K562 (cell line): ENCODE measurements at regions not wholly inside any gene's neighbourhood (a gene's known extent, or its start where the extent isn't known, plus 50 kb on each side); places are given as distances from the start of the nearest gene placed in this dataset.

Experiments
- BMI1 ChIP-seq: fragments of 150-350 bp; IDR thresholded peaks from 2 replicates; pipeline ENCODE4 v1.6.1; 2014; ENCODE audit warnings: low read length
- BRCA1 ChIP-seq, 2 experiments: fragments of 450-650 bp in 1 of 2; sonication (generic) in 1 of 2; formaldehyde crosslinking in 1 of 2; IDR thresholded peaks; 2 replicates each; pipeline versions ENCODE4 v1.5.0 to v1.6.1; 2017 to 2020; ENCODE audit warnings: mild to moderate bottlenecking in 1 of 2, missing genetic modification reagents in 1 of 2
- BRD9 ChIP-seq: fragments of 450-650 bp; IDR thresholded peaks from 2 replicates; pipeline ENCODE4 v1.6.1; 2018; ENCODE audit warnings: low read depth; ENCODE audit not compliant: partially characterized antibody
- EZH2 ChIP-seq: IDR thresholded peaks from 2 replicates; pipeline ENCODE4 v1.6.1; 2012; ENCODE audit warnings: low read depth, mild to moderate bottlenecking, inconsistent platforms, low read length, borderline replicate concordance
- FOS ChIP-seq: IDR thresholded peaks from 3 replicates; pipeline ENCODE4 v1.6.1; 2011; ENCODE audit not compliant: insufficient read length; ENCODE audit errors: extremely low read depth
- PHB2 ChIP-seq: fragments of 450-650 bp; IDR thresholded peaks from 2 replicates; pipeline ENCODE4 v1.6.1; 2017; ENCODE audit warnings: low read depth
- POLR2A ChIP-seq: fragments of 450-650 bp; conservative IDR thresholded peaks from 2 replicates; pipeline ENCODE4 v1.6.1; 2016
- PRDM10 ChIP-seq: fragments of 450-650 bp; IDR thresholded peaks from 2 replicates; pipeline ENCODE4 v1.6.1; 2018; ENCODE audit not compliant: partially characterized antibody
- SIN3B ChIP-seq: fragments of 450-650 bp; IDR thresholded peaks from 2 replicates; pipeline ENCODE4 v1.6.1; 2017; ENCODE audit warnings: low read depth, mild to moderate bottlenecking, moderate library complexity
- SMAD1 ChIP-seq: fragments of 150-350 bp; IDR thresholded peaks from 2 replicates; pipeline ENCODE4 v1.6.1; 2014; ENCODE audit warnings: low read length, low read depth; ENCODE audit not compliant: partially characterized antibody
- USF2 ChIP-seq: sonication (generic); formaldehyde crosslinking; IDR thresholded peaks from 2 replicates; pipeline ENCODE4 v1.5.0; 2020; ENCODE audit warnings: missing genetic modification reagents
- ZNF830 ChIP-seq: fragments of 250-450 bp; sonication (Bioruptor Pico); IDR thresholded peaks from 2 replicates; pipeline ENCODE4 v1.5.0; 2021; ENCODE audit warnings: mild to moderate bottlenecking
- TF ChIP-seq, protein P1 (sequence below): sonication (generic); formaldehyde crosslinking; IDR thresholded peaks from 2 replicates; pipeline ENCODE4 v1.8.0; 2023; ENCODE audit warnings: mild to moderate bottlenecking, missing genetic modification reagents
- TF ChIP-seq, protein P2 (sequence below), 3 experiments: IDR thresholded peaks in 2 of 3; conservative IDR thresholded peaks in 1 of 3; 2 replicates each; pipeline ENCODE4 v1.5.1; 2011 to 2012; ENCODE audit warnings: low read length in 3 of 3, mild to moderate bottlenecking in 3 of 3, control low read depth in 2 of 3, improper control_type of control experiment in 1 of 3, inconsistent platforms in 1 of 3, low read depth in 1 of 3, mixed read lengths in 1 of 3, moderate library complexity in 1 of 3; ENCODE audit not compliant: insufficient read depth in 2 of 3

- TF ChIP-seq SIN3B (no peak), PHB2 (no peak), EZH2 (no peak), ZNF830 (CRISPR knock-in tag) (no peak), SMAD1 (no peak), BMI1 (no peak), BRD9 (no peak), USF2 (CRISPR knock-in tag) (no peak), PRDM10 (no peak), BRCA1 (IDR thresholded peaks at IDR 0.05) (no peak), BRCA1 (CRISPR knock-in tag; IDR thresholded peaks at IDR 0.05) (no peak), FOS (no peak), POLR2A (no peak)
- TF ChIP-seq, protein P1, sequence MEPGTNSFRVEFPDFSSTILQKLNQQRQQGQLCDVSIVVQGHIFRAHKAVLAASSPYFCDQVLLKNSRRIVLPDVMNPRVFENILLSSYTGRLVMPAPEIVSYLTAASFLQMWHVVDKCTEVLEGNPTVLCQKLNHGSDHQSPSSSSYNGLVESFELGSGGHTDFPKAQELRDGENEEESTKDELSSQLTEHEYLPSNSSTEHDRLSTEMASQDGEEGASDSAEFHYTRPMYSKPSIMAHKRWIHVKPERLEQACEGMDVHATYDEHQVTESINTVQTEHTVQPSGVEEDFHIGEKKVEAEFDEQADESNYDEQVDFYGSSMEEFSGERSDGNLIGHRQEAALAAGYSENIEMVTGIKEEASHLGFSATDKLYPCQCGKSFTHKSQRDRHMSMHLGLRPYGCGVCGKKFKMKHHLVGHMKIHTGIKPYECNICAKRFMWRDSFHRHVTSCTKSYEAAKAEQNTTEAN (CRISPR knock-in tag), result no peak
- TF ChIP-seq, protein P2, sequence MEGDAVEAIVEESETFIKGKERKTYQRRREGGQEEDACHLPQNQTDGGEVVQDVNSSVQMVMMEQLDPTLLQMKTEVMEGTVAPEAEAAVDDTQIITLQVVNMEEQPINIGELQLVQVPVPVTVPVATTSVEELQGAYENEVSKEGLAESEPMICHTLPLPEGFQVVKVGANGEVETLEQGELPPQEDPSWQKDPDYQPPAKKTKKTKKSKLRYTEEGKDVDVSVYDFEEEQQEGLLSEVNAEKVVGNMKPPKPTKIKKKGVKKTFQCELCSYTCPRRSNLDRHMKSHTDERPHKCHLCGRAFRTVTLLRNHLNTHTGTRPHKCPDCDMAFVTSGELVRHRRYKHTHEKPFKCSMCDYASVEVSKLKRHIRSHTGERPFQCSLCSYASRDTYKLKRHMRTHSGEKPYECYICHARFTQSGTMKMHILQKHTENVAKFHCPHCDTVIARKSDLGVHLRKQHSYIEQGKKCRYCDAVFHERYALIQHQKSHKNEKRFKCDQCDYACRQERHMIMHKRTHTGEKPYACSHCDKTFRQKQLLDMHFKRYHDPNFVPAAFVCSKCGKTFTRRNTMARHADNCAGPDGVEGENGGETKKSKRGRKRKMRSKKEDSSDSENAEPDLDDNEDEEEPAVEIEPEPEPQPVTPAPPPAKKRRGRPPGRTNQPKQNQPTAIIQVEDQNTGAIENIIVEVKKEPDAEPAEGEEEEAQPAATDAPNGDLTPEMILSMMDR (IDR thresholded peaks at IDR 0.05 in 2 of 3, conservative IDR thresholded peaks at IDR 0.05 in 1 of 3; ENCODE audit: insufficient read depth in 2 of 3, low read depth in 1 of 3, low read length in 3 of 3), result no peak
Measured at GRCh38 chr16:79850348-79850747, 249.8 kb upstream of the MAF start.
